K562 (cell line): ENCODE measurements at regions not wholly inside any gene's neighbourhood (a gene's known extent, or its start where the extent isn't known, plus 50 kb on each side); places are given as distances from the start of the nearest gene placed in this dataset.

Source experiments
- CEBPB ChIP-seq: fragments of 450-650 bp; IDR thresholded peaks from 2 replicates; pipeline ENCODE4 v1.6.1; 2016; ENCODE audit warnings: missing genetic modification characterization, missing compliant biosample characterization
- CHAMP1 ChIP-seq: fragments of 450-650 bp; IDR thresholded peaks from 2 replicates; pipeline ENCODE4 v1.6.1; 2016; ENCODE audit warnings: mild to moderate bottlenecking
- DMBX1 ChIP-seq: fragments of 250-450 bp; sonication (Bioruptor Pico); IDR thresholded peaks from 2 replicates; pipeline ENCODE4 v1.8.0; 2022; ENCODE audit warnings: inconsistent platforms, mild to moderate bottlenecking, moderate library complexity, borderline replicate concordance
- EP400 ChIP-seq: fragments of 450-650 bp; IDR thresholded peaks from 2 replicates; pipeline ENCODE4 v1.6.1; 2017; ENCODE audit warnings: antibody characterized with exemption, mild to moderate bottlenecking, moderate library complexity
- JUNB ChIP-seq: fragments of 450-650 bp; formaldehyde crosslinking; conservative IDR thresholded peaks from 2 replicates; pipeline ENCODE4 v1.4.0; 2020; ENCODE audit warnings: mild to moderate bottlenecking
- KDM1A ChIP-seq, 2 experiments: fragments of 450-650 bp; IDR thresholded peaks; 2 replicates each; pipeline ENCODE4 v1.6.1; 2016; ENCODE audit warnings: mild to moderate bottlenecking in 2 of 2
- KDM4B ChIP-seq, 2 experiments: fragments of 450-650 bp in 1 of 2; sonication (generic) in 1 of 2; IDR thresholded peaks; 2 replicates each; pipeline ENCODE4 v1.6.1; 2016 to 2017; ENCODE audit warnings: borderline replicate concordance in 2 of 2, antibody characterized with exemption in 1 of 2, low read depth in 1 of 2, mild to moderate bottlenecking in 1 of 2
- KHSRP ChIP-seq: fragments of 450-650 bp; IDR thresholded peaks from 2 replicates; pipeline ENCODE4 v1.6.1; 2017
- MTF1 ChIP-seq: fragments of 250-450 bp; sonication (Bioruptor Pico); IDR thresholded peaks from 2 replicates; pipeline ENCODE4 v1.9.0; 2021; ENCODE audit warnings: moderate library complexity, mild to moderate bottlenecking, inconsistent platforms, borderline replicate concordance
- NELFE ChIP-seq: IDR thresholded peaks from 2 replicates; pipeline ENCODE4 v1.6.1; 2011; ENCODE audit warnings: mild to moderate bottlenecking; ENCODE audit not compliant: insufficient read depth, insufficient read length
- OTX1 ChIP-seq: fragments of 450-650 bp; formaldehyde crosslinking; IDR thresholded peaks from 2 replicates; pipeline ENCODE4 v1.4.0; 2022; ENCODE audit warnings: mild to moderate bottlenecking
- PHF8 ChIP-seq: fragments of 200-600 bp; sonication (generic); IDR thresholded peaks from 2 replicates; pipeline ENCODE4 v1.6.1; 2012; ENCODE audit warnings: mixed run types, mild to moderate bottlenecking, inconsistent platforms, low read length, moderate library complexity, borderline replicate concordance
- RB1 ChIP-seq: fragments of 450-650 bp; IDR thresholded peaks from 2 replicates; pipeline ENCODE4 v1.6.1; 2017; ENCODE audit warnings: low read depth, mild to moderate bottlenecking
- SMARCC2 ChIP-seq: fragments of 450-650 bp; IDR thresholded peaks from 2 replicates; pipeline ENCODE4 v1.6.1; 2017; ENCODE audit warnings: antibody characterized with exemption, moderate library complexity, mild to moderate bottlenecking, low read depth
- ZBTB17 ChIP-seq: fragments of 450-650 bp; formaldehyde crosslinking; IDR thresholded peaks from 2 replicates; pipeline ENCODE4 v1.4.0; 2020; ENCODE audit warnings: mild to moderate bottlenecking
- ZKSCAN8 ChIP-seq: fragments of 200-800 bp; sonication (Bioruptor generic); IDR thresholded peaks from 2 replicates; pipeline ENCODE4 v1.6.1; 2016; ENCODE audit warnings: missing genetic modification characterization, missing compliant biosample characterization
- ZNF561 ChIP-seq: fragments of 450-650 bp; formaldehyde crosslinking; conservative IDR thresholded peaks from 2 replicates; pipeline ENCODE4 v1.4.0; 2020; ENCODE audit warnings: mild to moderate bottlenecking, moderate library complexity
- ZNF609 ChIP-seq: sonication (generic); formaldehyde crosslinking; IDR thresholded peaks from 2 replicates; pipeline ENCODE4 v1.8.1; 2023; ENCODE audit warnings: missing genetic modification reagents, mild to moderate bottlenecking, borderline replicate concordance
- ZNF717 ChIP-seq: fragments of 250-450 bp; sonication (Bioruptor Pico); IDR thresholded peaks from 2 replicates; pipeline ENCODE4 v1.5.0; 2021
- TF ChIP-seq, protein P1 (sequence below), 2 experiments: IDR thresholded peaks; 2 replicates each; pipeline ENCODE4 v1.6.1; 2012; ENCODE audit warnings: improper control_type of control experiment in 2 of 2, low read depth in 2 of 2, low read length in 2 of 2, borderline replicate concordance in 1 of 2

- TF ChIP-seq ZNF609 (0 out of 2 replicates have a peak, but pooled peaks have one; percentile 41), DMBX1 (CRISPR knock-in tag) (no peak), NELFE (no peak), KDM1A (IDR thresholded peaks at IDR 0.05) (0 out of 4 replicates have a peak, but pooled peaks of 1 of the 2 experiments have one; percentile 4), ZKSCAN8 (CRISPR knock-in tag) (no peak), PHF8 (no peak), OTX1 (CRISPR knock-in tag) (no peak), RB1 (no peak), ZNF717 (CRISPR knock-in tag) (no peak), MTF1 (CRISPR knock-in tag) (no peak), EP400 (peak; percentile 37), CEBPB (tag) (no peak), KHSRP (no peak), KDM4B (IDR thresholded peaks at IDR 0.05; ENCODE audit: borderline replicate concordance in 2 of 2, low read depth in 1 of 2) (0 out of 4 replicates have a peak, but pooled peaks of 1 of the 2 experiments have one; percentile 3), ZNF561 (CRISPR knock-in tag) (no peak), CHAMP1 (no peak), SMARCC2 (no peak), ZBTB17 (CRISPR knock-in tag) (no peak), JUNB (no peak)
- TF ChIP-seq, protein P1, sequence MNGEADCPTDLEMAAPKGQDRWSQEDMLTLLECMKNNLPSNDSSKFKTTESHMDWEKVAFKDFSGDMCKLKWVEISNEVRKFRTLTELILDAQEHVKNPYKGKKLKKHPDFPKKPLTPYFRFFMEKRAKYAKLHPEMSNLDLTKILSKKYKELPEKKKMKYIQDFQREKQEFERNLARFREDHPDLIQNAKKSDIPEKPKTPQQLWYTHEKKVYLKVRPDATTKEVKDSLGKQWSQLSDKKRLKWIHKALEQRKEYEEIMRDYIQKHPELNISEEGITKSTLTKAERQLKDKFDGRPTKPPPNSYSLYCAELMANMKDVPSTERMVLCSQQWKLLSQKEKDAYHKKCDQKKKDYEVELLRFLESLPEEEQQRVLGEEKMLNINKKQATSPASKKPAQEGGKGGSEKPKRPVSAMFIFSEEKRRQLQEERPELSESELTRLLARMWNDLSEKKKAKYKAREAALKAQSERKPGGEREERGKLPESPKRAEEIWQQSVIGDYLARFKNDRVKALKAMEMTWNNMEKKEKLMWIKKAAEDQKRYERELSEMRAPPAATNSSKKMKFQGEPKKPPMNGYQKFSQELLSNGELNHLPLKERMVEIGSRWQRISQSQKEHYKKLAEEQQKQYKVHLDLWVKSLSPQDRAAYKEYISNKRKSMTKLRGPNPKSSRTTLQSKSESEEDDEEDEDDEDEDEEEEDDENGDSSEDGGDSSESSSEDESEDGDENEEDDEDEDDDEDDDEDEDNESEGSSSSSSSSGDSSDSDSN (IDR thresholded peaks at IDR 0.05; ENCODE audit: borderline replicate concordance in 1 of 2, low read depth in 2 of 2, low read length in 2 of 2): no peak
Measured at GRCh38 chr22:22997262-22997898, 72.9 kb upstream of the GNAZ start (continued).
